Thyroid gland (tissue), 4 donors: ENCODE measurements at regions not wholly inside any gene's neighbourhood (a gene's known extent, or its start where the extent isn't known, plus 50 kb on each side); places are given as distances from the start of the nearest gene placed in this dataset.

Source experiments
- DNase-seq, 2 donors: peaks; one replicate each; pipeline ENCODE4 v3.0.0-alpha.2; 2019
- H3K27ac ChIP-seq, 3 donors: fragments of 200-600 bp; sonication (generic); 1 replicate in 2 of 3; 2 replicates in 1 of 3; pipeline ENCODE4 v1.5.1; 2016 to 2019; ENCODE audit warnings: mild to moderate bottlenecking in 1 of 3, moderate library complexity in 1 of 3
- H3K27me3 ChIP-seq: fragments of 200-600 bp; sonication (generic); one replicate; pipeline ENCODE4 v1.5.1; 2019
- H3K36me3 ChIP-seq, 2 donors: fragments of 200-600 bp; sonication (generic); one replicate each; pipeline ENCODE4 v1.5.1; 2016 to 2019
- H3K4me1 ChIP-seq, 2 donors: fragments of 200-600 bp; sonication (generic); one replicate each; pipeline ENCODE4 v1.5.1; 2017 to 2019
- H3K4me3 ChIP-seq, 3 donors: fragments of 200-600 bp; sonication (generic); replicated peaks in 1 of 3; 1 replicate in 2 of 3; 2 replicates in 1 of 3; pipeline ENCODE4 v1.5.1; 2016; ENCODE audit warnings: mild to moderate bottlenecking in 1 of 3
- H3K9me3 ChIP-seq: fragments of 200-600 bp; sonication (generic); one replicate; pipeline ENCODE4 v1.5.1; 2017
- POLR2A ChIP-seq, 2 donors: fragments of 450-650 bp; IDR thresholded peaks; one replicate each; pipeline ENCODE4 v1.6.1; 2017; ENCODE audit warnings: antibody characterized with exemption in 2 of 2, mild to moderate bottlenecking in 2 of 2, moderate library complexity in 1 of 2
- WGBS, 2 donors: methylation state at CpG; one replicate each; pipeline ENCODE4 v1.1.5; 2017; 5-methylcytosine and 5-hydroxymethylcytosine counted together
- intact Hi-C: fragments of 100-400 bp; cut with DNase I; formaldehyde crosslinking; loops from one replicate; pipeline ENCODE4 v1.15.1; 2023
- TF ChIP-seq, protein P1 (sequence below), 6 experiments: fragments of 200-600 bp in 3 of 6; fragments of 450-650 bp in 3 of 6; sonication (generic) in 3 of 6; IDR thresholded peaks; one replicate each; pipeline ENCODE4 v1.5.1; 2016 to 2019; ENCODE audit warnings: antibody characterized with exemption in 6 of 6, mild to moderate bottlenecking in 2 of 6, inconsistent platforms in 1 of 6, moderate library complexity in 1 of 6

DNA sequence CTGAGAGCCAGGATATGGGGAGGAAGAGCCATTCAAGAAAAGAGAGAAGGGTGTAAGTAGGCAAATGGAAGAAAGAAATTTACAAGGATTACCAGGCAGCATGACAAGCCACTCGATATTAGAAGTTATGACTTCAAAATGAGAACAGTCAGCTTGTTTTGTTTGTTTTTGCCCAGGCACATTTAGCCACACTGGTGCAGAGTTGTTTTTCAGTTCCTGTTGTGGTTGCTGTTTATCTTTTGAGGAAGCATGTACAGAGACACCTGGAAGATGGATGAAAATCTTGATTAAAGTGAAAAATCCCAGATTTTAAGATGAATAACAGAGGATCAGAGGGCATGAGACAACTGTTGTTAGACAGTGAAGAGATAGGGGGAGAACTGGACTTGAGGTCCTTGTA is 199.1 kb downstream of the MTRR start:
- Histone ChIP-seq H3K36me3 (no peaks in the 10 kb centered on the region), H3K4me1 (peaks cover 24 to 44% of the 10 kb centered on the region in 2 donors), H3K9me3 (no peaks in the 10 kb centered on the region), H3K27ac (peak overlapping the region in 2 of 3 donors; percentile 7 to 83), H3K27me3 (no peaks in the 10 kb centered on the region), H3K4me3 (no peak overlapping the region)
- DNase-seq = no peak
- WGBS, 2 donors = 53 to 57% methylated on average over 1 of the region's 1 CpG
- intact Hi-C loops = no loop called here
- TF ChIP-seq, protein P1, sequence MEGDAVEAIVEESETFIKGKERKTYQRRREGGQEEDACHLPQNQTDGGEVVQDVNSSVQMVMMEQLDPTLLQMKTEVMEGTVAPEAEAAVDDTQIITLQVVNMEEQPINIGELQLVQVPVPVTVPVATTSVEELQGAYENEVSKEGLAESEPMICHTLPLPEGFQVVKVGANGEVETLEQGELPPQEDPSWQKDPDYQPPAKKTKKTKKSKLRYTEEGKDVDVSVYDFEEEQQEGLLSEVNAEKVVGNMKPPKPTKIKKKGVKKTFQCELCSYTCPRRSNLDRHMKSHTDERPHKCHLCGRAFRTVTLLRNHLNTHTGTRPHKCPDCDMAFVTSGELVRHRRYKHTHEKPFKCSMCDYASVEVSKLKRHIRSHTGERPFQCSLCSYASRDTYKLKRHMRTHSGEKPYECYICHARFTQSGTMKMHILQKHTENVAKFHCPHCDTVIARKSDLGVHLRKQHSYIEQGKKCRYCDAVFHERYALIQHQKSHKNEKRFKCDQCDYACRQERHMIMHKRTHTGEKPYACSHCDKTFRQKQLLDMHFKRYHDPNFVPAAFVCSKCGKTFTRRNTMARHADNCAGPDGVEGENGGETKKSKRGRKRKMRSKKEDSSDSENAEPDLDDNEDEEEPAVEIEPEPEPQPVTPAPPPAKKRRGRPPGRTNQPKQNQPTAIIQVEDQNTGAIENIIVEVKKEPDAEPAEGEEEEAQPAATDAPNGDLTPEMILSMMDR (IDR thresholded peaks at IDR 0.05) = no peak
- no peak for TF ChIP-seq POLR2A (IDR thresholded peaks at IDR 0.05)

- intact Hi-C loops = no loop called here
- no peaks in the 10 kb centered on the region for H3K27me3 ChIP-seq
- no peak for DNase-seq
- peaks cover 24 to 44% of the 10 kb centered on the region in 2 donors for H3K4me1 ChIP-seq
- WGBS, 2 donors = 57 to 75% methylated on average over 3 of the region's 3 CpGs
- H3K27ac ChIP-seq = peak overlapping the region; percentile 82 to 91 (median 83)
- H3K36me3 ChIP-seq = no peaks in the 10 kb centered on the region
- TF ChIP-seq, protein P1 (IDR thresholded peaks at IDR 0.05) = no peak
- TF ChIP-seq POLR2A (IDR thresholded peaks at IDR 0.05) = no peak
- no peaks in the 10 kb centered on the region for H3K9me3 ChIP-seq
- H3K4me3 ChIP-seq = no peak overlapping the region
Measured at GRCh38 chr5:8070138-8070537, 201.2 kb downstream of the MTRR start.

DNA sequence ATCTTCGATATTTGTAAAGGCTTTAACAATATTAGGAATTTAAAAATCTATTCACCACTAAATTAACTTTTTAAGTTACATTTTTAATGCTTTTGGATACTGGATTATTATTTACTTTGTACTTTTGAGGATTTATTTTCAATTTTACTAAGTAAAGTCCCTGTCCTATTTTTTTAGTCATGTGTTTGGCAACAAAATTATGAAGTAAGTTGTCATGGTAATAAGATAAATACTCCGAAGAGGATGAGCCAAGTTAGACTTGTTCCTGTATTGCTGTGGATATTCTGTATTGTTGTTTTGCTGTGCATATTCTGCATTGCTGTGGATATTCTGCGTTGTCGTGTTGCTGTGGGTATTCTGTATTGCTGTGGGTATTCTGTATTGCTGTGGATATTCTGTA is 210.1 kb downstream of the MTRR start:
- Histone ChIP-seq H3K27ac (no peak overlapping the region), H3K4me3 (no peak overlapping the region), H3K36me3 (no peaks in the 10 kb centered on the region), H3K9me3 (no peaks in the 10 kb centered on the region), H3K27me3 (no peaks in the 10 kb centered on the region), H3K4me1 (no peaks in the 10 kb centered on the region)
- DNase-seq = no peak
- TF ChIP-seq POLR2A (IDR thresholded peaks at IDR 0.05) = no peak
- TF ChIP-seq, protein P1 (IDR thresholded peaks at IDR 0.05) = no peak
- 67 to 79% methylated on average over 4 of the region's 4 CpGs for WGBS, 2 donors
- intact Hi-C loops = no loop called here

DNA sequence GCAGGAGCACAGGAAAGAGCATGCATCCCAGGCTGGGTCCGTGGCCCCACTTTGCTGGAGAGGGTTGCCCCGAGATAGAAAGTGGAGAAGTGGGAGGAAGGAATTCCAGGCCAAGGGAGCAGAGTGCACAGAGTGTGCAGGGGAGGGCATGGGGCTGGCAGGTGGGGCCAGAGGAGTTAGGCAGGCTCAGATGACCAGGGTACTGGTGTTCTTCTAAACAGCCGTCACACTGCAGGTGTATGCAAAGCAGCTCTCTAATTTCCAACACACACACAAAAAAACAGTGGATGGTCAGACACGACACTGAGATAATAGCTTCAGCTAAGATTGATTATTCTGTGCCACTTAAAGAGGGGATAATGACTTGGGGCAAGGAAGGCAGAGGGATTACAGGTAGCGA is 212.2 kb downstream of the MTRR start:
- H3K36me3 ChIP-seq = no peaks in the 10 kb centered on the region
- no peaks in the 10 kb centered on the region for H3K9me3 ChIP-seq
- no peak for DNase-seq
- 67 to 73% methylated on average over 5 of the region's 5 CpGs for WGBS, 2 donors
- no peaks in the 10 kb centered on the region for H3K27me3 ChIP-seq
- no peak overlapping the region for H3K4me3 ChIP-seq
- intact Hi-C loops = no loop called here
- no peak overlapping the region for H3K27ac ChIP-seq
- no peak for TF ChIP-seq POLR2A (IDR thresholded peaks at IDR 0.05)
- TF ChIP-seq, protein P1 (IDR thresholded peaks at IDR 0.05) = no peak
- no peaks in the 10 kb centered on the region for H3K4me1 ChIP-seq

GRCh38 chr5:8093669-8094068 is 224.7 kb downstream of the MTRR start:
- no peaks in the 10 kb centered on the region for H3K27me3 ChIP-seq
- H3K4me1 ChIP-seq = no peaks in the 10 kb centered on the region
- DNase-seq = no peak
- WGBS, 2 donors = 87 to 88% methylated on average over 2 of the region's 2 CpGs
- no peak for TF ChIP-seq POLR2A (IDR thresholded peaks at IDR 0.05)
- TF ChIP-seq, protein P1 (IDR thresholded peaks at IDR 0.05) = no peak
- H3K36me3 ChIP-seq = no peaks in the 10 kb centered on the region
- no peak overlapping the region for H3K4me3 ChIP-seq
- no peaks in the 10 kb centered on the region for H3K9me3 ChIP-seq
- intact Hi-C loops = no loop called here
- H3K27ac ChIP-seq = no peak overlapping the region
